Liver (tissue), 8 donors: ENCODE measurements at regions not wholly inside any gene's neighbourhood (a gene's known extent, or its start where the extent isn't known, plus 50 kb on each side); places are given as distances from the start of the nearest gene placed in this dataset.
A peak's percentile ranks its signal among the peaks of the same experiment; 100 is the strongest.

Source experiments
- DNase-seq: peaks from one replicate; pipeline ENCODE4 v3.0.0-alpha.2; 2017; ENCODE audit warnings: low spot score
- H3K27ac ChIP-seq, 2 donors: one replicate each; pipeline ENCODE4 v1.7.0; 2013; ENCODE audit warnings: inconsistent platforms in 2 of 2, low read length in 2 of 2, control low read depth in 1 of 2, low read depth in 1 of 2, mild to moderate bottlenecking in 1 of 2
- H3K27me3 ChIP-seq, 4 donors: one replicate each; pipeline versions ENCODE4 v1.6.1 to v1.7.0; 2013; ENCODE audit warnings: low read length in 3 of 4, inconsistent platforms in 1 of 4, mild to moderate bottlenecking in 1 of 4, moderate library complexity in 1 of 4; ENCODE audit not compliant: control insufficient read depth in 4 of 4, insufficient read depth in 4 of 4
- H3K36me3 ChIP-seq, 4 donors: one replicate each; pipeline versions ENCODE4 v1.6.1 to v1.7.0; 2013; ENCODE audit warnings: low read length in 3 of 4, mild to moderate bottlenecking in 3 of 4, low read depth in 1 of 4, moderate library complexity in 1 of 4; ENCODE audit not compliant: control insufficient read depth in 4 of 4, insufficient read depth in 3 of 4
- H3K4me1 ChIP-seq, 4 donors: one replicate each; pipeline versions ENCODE4 v1.6.1 to v1.7.0; 2013; ENCODE audit warnings: low read length in 3 of 4, mild to moderate bottlenecking in 3 of 4, moderate library complexity in 1 of 4; ENCODE audit not compliant: control insufficient read depth in 4 of 4, insufficient read depth in 4 of 4
- H3K4me3 ChIP-seq, 3 donors: one replicate each; pipeline versions ENCODE4 v1.6.1 to v1.7.0; 2013; ENCODE audit warnings: low read length in 3 of 3, control low read depth in 1 of 3, low read depth in 1 of 3, mild to moderate bottlenecking in 1 of 3
- H3K9ac ChIP-seq, 2 donors: one replicate each; pipeline ENCODE4 v1.7.0; 2013; ENCODE audit warnings: low read length in 2 of 2, mild to moderate bottlenecking in 2 of 2, moderate library complexity in 2 of 2, control low read depth in 1 of 2, low read depth in 1 of 2
- H3K9me3 ChIP-seq, 4 donors: one replicate each; pipeline versions ENCODE4 v1.6.1 to v1.7.0; 2013; ENCODE audit warnings: low read length in 3 of 4; ENCODE audit not compliant: control insufficient read depth in 4 of 4
- ATF3 ChIP-seq: IDR thresholded peaks from 2 replicates; pipeline ENCODE4 v1.6.1; 2016; ENCODE audit warnings: antibody characterized with exemption
- EGR1 ChIP-seq, 2 donors: IDR thresholded peaks; 2 replicates each; pipeline ENCODE4 v1.6.1; 2016 to 2018; ENCODE audit warnings: antibody characterized with exemption in 2 of 2, low read depth in 2 of 2
- FOXA1 ChIP-seq: IDR thresholded peaks from 2 replicates; pipeline ENCODE4 v1.6.1; 2016; ENCODE audit warnings: antibody characterized with exemption
- FOXA2 ChIP-seq: IDR thresholded peaks from 2 replicates; pipeline ENCODE4 v1.6.1; 2016; ENCODE audit warnings: antibody characterized with exemption
- GABPA ChIP-seq, 2 donors: IDR thresholded peaks in 1 of 2; conservative IDR thresholded peaks in 1 of 2; 2 replicates each; pipeline ENCODE4 v1.6.1; 2016; ENCODE audit warnings: antibody characterized with exemption in 2 of 2, mild to moderate bottlenecking in 1 of 2, moderate library complexity in 1 of 2
- HNF4A ChIP-seq, 2 donors: conservative IDR thresholded peaks; 2 replicates each; pipeline ENCODE4 v1.6.1; 2016; ENCODE audit warnings: antibody characterized with exemption in 2 of 2, mild to moderate bottlenecking in 2 of 2
- HNF4G ChIP-seq: IDR thresholded peaks from 2 replicates; pipeline ENCODE4 v1.6.1; 2016; ENCODE audit warnings: antibody characterized with exemption
- JUND ChIP-seq, 2 donors: IDR thresholded peaks; 2 replicates each; pipeline ENCODE4 v1.6.1; 2016; ENCODE audit warnings: antibody characterized with exemption in 2 of 2
- NR2F2 ChIP-seq: IDR thresholded peaks from 2 replicates; pipeline ENCODE4 v1.6.1; 2016; ENCODE audit warnings: antibody characterized with exemption
- RAD21 ChIP-seq, 2 donors: IDR thresholded peaks; 2 replicates each; pipeline ENCODE4 v1.6.1; 2016; ENCODE audit warnings: antibody characterized with exemption in 2 of 2, mild to moderate bottlenecking in 2 of 2
- REST ChIP-seq: IDR thresholded peaks from 2 replicates; pipeline ENCODE4 v1.6.1; 2016; ENCODE audit warnings: antibody characterized with exemption, mild to moderate bottlenecking
- RXRA ChIP-seq, 2 donors: IDR thresholded peaks; 2 replicates each; pipeline ENCODE4 v1.6.1; 2017 to 2018; ENCODE audit warnings: antibody characterized with exemption in 2 of 2, mild to moderate bottlenecking in 1 of 2
- WGBS: extraction: QIAGEN DNeasy Blood & Tissue Kit; methylation state at CpG from one replicate; pipeline ENCODE4 v1.1.7; 2013; 5-methylcytosine and 5-hydroxymethylcytosine counted together
- TF ChIP-seq, protein P1 (sequence below): fragments of 150-350 bp; IDR thresholded peaks from 2 replicates; pipeline ENCODE4 v1.5.1; 2017; ENCODE audit warnings: improper control_type of control experiment, low read depth, low read length; ENCODE audit not compliant: missing input control
- TF ChIP-seq, protein P2 (sequence below): IDR thresholded peaks from 2 replicates; pipeline ENCODE4 v1.6.1; 2016; ENCODE audit warnings: antibody characterized with exemption
- TF ChIP-seq, protein P3 (sequence below): IDR thresholded peaks from 2 replicates; pipeline ENCODE4 v1.6.1; 2016; ENCODE audit warnings: antibody characterized with exemption
- donor health status: healthy.
- donor health status: healthy.
- donor health status: healthy.
- donor health status: healthy.
- donor health status: healthy.

DNA sequence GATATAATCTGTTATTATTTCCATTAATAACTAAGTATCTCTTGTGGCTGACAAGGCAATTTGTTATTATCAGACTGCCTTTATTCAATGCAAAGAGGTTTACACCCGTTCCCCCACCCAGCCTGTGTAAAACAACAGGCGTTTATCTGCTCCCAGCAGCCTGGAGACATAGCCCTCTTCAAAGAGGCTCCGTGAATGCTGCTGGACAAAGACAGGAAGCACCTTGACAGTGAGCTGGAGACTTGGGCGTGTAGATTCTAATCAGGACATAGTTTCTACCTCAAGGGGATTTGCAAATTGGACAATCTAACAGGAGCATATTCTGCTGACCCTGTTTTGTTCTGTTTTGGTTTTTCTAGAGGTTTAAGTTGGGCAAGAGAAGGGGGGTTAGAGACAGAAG is 733.0 kb upstream of the KIRREL3 start:
- WGBS = 19% methylated on average over 4 of the region's 4 CpGs
- Histone ChIP-seq H3K27ac (no peak overlapping the region), H3K4me3 (no peak overlapping the region), H3K9me3 (no peaks in the 10 kb centered on the region), H3K9ac (no peak overlapping the region), H3K4me1 (no peaks in the 10 kb centered on the region), H3K27me3 (no peaks in the 10 kb centered on the region), H3K36me3 (no peaks in the 10 kb centered on the region)
- DNase-seq = peak; percentile 35
- TF ChIP-seq GABPA (IDR thresholded peaks at IDR 0.05 in 1 of 2, conservative IDR thresholded peaks at IDR 0.05 in 1 of 2) = no peak
- no peak for TF ChIP-seq FOXA1

DNA sequence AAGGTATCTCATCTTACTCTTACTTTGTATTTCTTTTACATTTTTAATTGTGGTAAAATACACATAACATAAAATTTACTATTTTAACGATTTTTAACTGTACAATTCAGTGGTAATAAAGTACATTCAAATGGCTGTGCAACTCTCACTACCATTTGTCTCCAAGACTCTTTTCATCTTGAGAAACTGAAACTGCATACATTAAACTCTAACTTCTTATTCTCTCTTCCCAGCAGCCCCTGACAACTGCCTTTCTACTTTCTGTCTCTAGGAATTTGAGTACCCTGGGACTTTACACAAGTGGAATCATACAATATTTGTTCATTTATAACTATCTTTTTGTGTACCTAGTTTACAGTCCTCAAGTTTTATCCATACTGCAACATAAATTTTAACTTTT is 725.8 kb upstream of the KIRREL3 start:
- WGBS = 38% methylated on average over 1 of the region's 1 CpG

GRCh38 chr11:127723714-127724113 is 723.1 kb upstream of the KIRREL3 start:
- WGBS = 58% methylated on average over 1 of the region's 1 CpG
- H3K27me3 ChIP-seq = no peaks in the 10 kb centered on the region
- H3K9ac ChIP-seq = no peak overlapping the region
- no peak overlapping the region for H3K27ac ChIP-seq
- no peaks in the 10 kb centered on the region for H3K36me3 ChIP-seq
- H3K9me3 ChIP-seq = no peaks in the 10 kb centered on the region
- H3K4me3 ChIP-seq = no peak overlapping the region
- no peak for DNase-seq
- H3K4me1 ChIP-seq = no peaks in the 10 kb centered on the region
- no peak for TF ChIP-seq HNF4G
- TF ChIP-seq ATF3 = no peak
- no peak for TF ChIP-seq REST
- TF ChIP-seq, protein P1, sequence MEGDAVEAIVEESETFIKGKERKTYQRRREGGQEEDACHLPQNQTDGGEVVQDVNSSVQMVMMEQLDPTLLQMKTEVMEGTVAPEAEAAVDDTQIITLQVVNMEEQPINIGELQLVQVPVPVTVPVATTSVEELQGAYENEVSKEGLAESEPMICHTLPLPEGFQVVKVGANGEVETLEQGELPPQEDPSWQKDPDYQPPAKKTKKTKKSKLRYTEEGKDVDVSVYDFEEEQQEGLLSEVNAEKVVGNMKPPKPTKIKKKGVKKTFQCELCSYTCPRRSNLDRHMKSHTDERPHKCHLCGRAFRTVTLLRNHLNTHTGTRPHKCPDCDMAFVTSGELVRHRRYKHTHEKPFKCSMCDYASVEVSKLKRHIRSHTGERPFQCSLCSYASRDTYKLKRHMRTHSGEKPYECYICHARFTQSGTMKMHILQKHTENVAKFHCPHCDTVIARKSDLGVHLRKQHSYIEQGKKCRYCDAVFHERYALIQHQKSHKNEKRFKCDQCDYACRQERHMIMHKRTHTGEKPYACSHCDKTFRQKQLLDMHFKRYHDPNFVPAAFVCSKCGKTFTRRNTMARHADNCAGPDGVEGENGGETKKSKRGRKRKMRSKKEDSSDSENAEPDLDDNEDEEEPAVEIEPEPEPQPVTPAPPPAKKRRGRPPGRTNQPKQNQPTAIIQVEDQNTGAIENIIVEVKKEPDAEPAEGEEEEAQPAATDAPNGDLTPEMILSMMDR = no peak
- TF ChIP-seq FOXA2 = no peak
- TF ChIP-seq RXRA (IDR thresholded peaks at IDR 0.05) = no peak
- TF ChIP-seq GABPA (IDR thresholded peaks at IDR 0.05 in 1 of 2, conservative IDR thresholded peaks at IDR 0.05 in 1 of 2) = no peak
- no peak for TF ChIP-seq RAD21 (IDR thresholded peaks at IDR 0.05)
- TF ChIP-seq EGR1 (IDR thresholded peaks at IDR 0.05; ENCODE audit: low read depth in 2 of 2) = no peak
- no peak for TF ChIP-seq HNF4A (conservative IDR thresholded peaks at IDR 0.05)
- TF ChIP-seq JUND (IDR thresholded peaks at IDR 0.05) = no peak
- TF ChIP-seq, protein P2, sequence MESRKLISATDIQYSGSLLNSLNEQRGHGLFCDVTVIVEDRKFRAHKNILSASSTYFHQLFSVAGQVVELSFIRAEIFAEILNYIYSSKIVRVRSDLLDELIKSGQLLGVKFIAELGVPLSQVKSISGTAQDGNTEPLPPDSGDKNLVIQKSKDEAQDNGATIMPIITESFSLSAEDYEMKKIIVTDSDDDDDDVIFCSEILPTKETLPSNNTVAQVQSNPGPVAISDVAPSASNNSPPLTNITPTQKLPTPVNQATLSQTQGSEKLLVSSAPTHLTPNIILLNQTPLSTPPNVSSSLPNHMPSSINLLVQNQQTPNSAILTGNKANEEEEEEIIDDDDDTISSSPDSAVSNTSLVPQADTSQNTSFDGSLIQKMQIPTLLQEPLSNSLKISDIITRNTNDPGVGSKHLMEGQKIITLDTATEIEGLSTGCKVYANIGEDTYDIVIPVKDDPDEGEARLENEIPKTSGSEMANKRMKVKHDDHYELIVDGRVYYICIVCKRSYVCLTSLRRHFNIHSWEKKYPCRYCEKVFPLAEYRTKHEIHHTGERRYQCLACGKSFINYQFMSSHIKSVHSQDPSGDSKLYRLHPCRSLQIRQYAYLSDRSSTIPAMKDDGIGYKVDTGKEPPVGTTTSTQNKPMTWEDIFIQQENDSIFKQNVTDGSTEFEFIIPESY = no peak
- TF ChIP-seq FOXA1 = no peak
- no peak for TF ChIP-seq NR2F2
- TF ChIP-seq, protein P3, sequence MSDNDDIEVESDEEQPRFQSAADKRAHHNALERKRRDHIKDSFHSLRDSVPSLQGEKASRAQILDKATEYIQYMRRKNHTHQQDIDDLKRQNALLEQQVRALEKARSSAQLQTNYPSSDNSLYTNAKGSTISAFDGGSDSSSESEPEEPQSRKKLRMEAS = no peak

More for the DNA sequence above, 725.8 kb upstream of the KIRREL3 start:
- no peaks in the 10 kb centered on the region for H3K9me3 ChIP-seq
- H3K9ac ChIP-seq = no peak overlapping the region
- no peaks in the 10 kb centered on the region for H3K27me3 ChIP-seq
- no peak for TF ChIP-seq FOXA2
- no peak for TF ChIP-seq NR2F2
- TF ChIP-seq FOXA1 = no peak
- no peak for TF ChIP-seq RAD21 (IDR thresholded peaks at IDR 0.05)
- no peak for TF ChIP-seq EGR1 (IDR thresholded peaks at IDR 0.05; ENCODE audit: low read depth in 2 of 2)
- no peak overlapping the region for H3K27ac ChIP-seq
- DNase-seq = no peak
- no peak overlapping the region for H3K4me3 ChIP-seq
- no peaks in the 10 kb centered on the region for H3K36me3 ChIP-seq
- H3K4me1 ChIP-seq = no peaks in the 10 kb centered on the region
